Common myeloid progenitor, CD34-positive (primary cell): ENCODE measurements at regions not wholly inside any gene's neighbourhood (a gene's known extent, or its start where the extent isn't known, plus 50 kb on each side); places are given as distances from the start of the nearest gene placed in this dataset.

Source experiments
- CTCF ChIA-PET: fragments of 350-600 bp; sonication (Branson Sonifier 250); formaldehyde crosslinking; loops from one replicate; lab custom pipeline; 2021; ENCODE audit warnings: antibody characterized with exemption; lab: Charles Lee
- POLR2A ChIA-PET: fragments of 350-600 bp; sonication (Branson Sonifier 250); formaldehyde crosslinking; loops from one replicate; lab custom pipeline; 2021; ENCODE audit warnings: antibody characterized with exemption; lab: Charles Lee
- DNase-seq, 3 donors: peaks; one replicate each; pipeline versions ENCODE4 v3.0.0 to v3.0.0-alpha.2; 2013
- H3K27ac ChIP-seq, 2 experiments: 1 replicate in 1 of 2; 2 replicates in 1 of 2; pipeline ENCODE4 v1.7.0; 2013; ENCODE audit warnings: inconsistent platforms in 2 of 2, low read length in 2 of 2, mild to moderate bottlenecking in 2 of 2, low read depth in 1 of 2, moderate library complexity in 1 of 2; ENCODE audit not compliant: severe bottlenecking in 2 of 2, insufficient read depth in 1 of 2, poor library complexity in 1 of 2
- H3K27me3 ChIP-seq, 5 experiments: replicated peaks in 2 of 5; 1 replicate in 3 of 5; 2 replicates in 2 of 5; pipeline versions ENCODE4 v1.6.1 to v1.7.0; 2013; ENCODE audit warnings: low read length in 4 of 5, mild to moderate bottlenecking in 2 of 5, moderate library complexity in 2 of 5, inconsistent platforms in 1 of 5; ENCODE audit not compliant: insufficient read depth in 5 of 5, control insufficient read depth in 4 of 5
- H3K36me3 ChIP-seq, 4 experiments: 1 replicate in 2 of 4; 2 replicates in 2 of 4; pipeline versions ENCODE4 v1.6.1 to v1.7.0; 2013; ENCODE audit warnings: low read length in 3 of 4, control low read depth in 1 of 4, mild to moderate bottlenecking in 1 of 4; ENCODE audit not compliant: control insufficient read depth in 4 of 4, insufficient read depth in 4 of 4
- H3K4me1 ChIP-seq, 4 experiments: 1 replicate in 3 of 4; 2 replicates in 1 of 4; pipeline versions ENCODE4 v1.6.1 to v1.7.1; 2013; ENCODE audit warnings: low read length in 3 of 4, mild to moderate bottlenecking in 3 of 4, control low read depth in 1 of 4, inconsistent platforms in 1 of 4, moderate library complexity in 1 of 4; ENCODE audit not compliant: control insufficient read depth in 4 of 4, insufficient read depth in 4 of 4; ENCODE audit errors: control extremely low read depth in 1 of 4
- H3K4me3 ChIP-seq, 7 experiments: 1 replicate in 4 of 7; 2 replicates in 3 of 7; pipeline versions ENCODE4 v1.5.1 to v1.7.0; 2013; ENCODE audit warnings: mild to moderate bottlenecking in 7 of 7, low read length in 6 of 7, moderate library complexity in 6 of 7, inconsistent platforms in 2 of 7, low read depth in 2 of 7, control low read depth in 1 of 7; ENCODE audit not compliant: insufficient read depth in 4 of 7, control insufficient read depth in 1 of 7; ENCODE audit errors: extremely low read depth in 1 of 7
- H3K9me3 ChIP-seq, 5 experiments: 1 replicate in 4 of 5; 2 replicates in 1 of 5; pipeline versions ENCODE4 v1.6.1 to v1.7.1; 2013; ENCODE audit warnings: low read length in 4 of 5, mild to moderate bottlenecking in 2 of 5, inconsistent platforms in 1 of 5, low read depth in 1 of 5, moderate library complexity in 1 of 5; ENCODE audit not compliant: control insufficient read depth in 4 of 5, insufficient read depth in 2 of 5; ENCODE audit errors: control extremely low read depth in 1 of 5
- WGBS: methylation state at CpG from one replicate; pipeline ENCODE4 v1.1.5; 2013; ENCODE audit not compliant: insufficient coverage; 5-methylcytosine and 5-hydroxymethylcytosine counted together

DNA sequence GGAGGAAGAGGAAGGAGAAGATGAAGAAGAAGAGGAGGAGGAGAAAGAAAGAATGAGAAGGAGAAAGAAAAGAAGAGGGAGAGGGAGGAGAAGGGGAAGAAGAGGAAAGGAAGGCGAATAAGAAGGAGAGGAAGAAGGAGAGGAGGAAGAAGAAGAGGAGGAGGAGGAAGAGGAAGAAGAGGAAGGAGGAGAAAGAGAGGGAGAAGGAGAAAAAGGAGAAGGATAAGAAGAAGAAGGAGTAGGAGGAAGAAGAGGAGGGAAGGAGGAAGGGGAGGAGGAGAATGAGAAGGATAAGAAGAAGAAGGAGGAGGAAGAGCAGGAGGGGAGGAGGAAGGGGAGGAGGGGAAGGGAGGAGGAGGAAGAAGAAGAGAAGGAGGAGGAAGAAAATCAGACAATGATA, 149.2 kb upstream of the LYZL2 start:
- ChIA-PET POLR2A (no interaction called here), CTCF (no interaction called here)
- Histone ChIP-seq H3K27me3 (peaks cover 0 to 6% (median 0%) of the 10 kb centered on the region in 5 experiments), H3K36me3 (no peaks in the 10 kb centered on the region), H3K4me3 (no peak overlapping the region), H3K4me1 (peaks cover 0 to 24% (median 17%) of the 10 kb centered on the region in 4 experiments), H3K9me3 (peaks cover 0 to 3% (median 0%) of the 10 kb centered on the region in 5 experiments), H3K27ac (no peak overlapping the region)
- DNase-seq: no peak
- WGBS: 4% methylated on average over 1 of the region's 1 CpG

DNA sequence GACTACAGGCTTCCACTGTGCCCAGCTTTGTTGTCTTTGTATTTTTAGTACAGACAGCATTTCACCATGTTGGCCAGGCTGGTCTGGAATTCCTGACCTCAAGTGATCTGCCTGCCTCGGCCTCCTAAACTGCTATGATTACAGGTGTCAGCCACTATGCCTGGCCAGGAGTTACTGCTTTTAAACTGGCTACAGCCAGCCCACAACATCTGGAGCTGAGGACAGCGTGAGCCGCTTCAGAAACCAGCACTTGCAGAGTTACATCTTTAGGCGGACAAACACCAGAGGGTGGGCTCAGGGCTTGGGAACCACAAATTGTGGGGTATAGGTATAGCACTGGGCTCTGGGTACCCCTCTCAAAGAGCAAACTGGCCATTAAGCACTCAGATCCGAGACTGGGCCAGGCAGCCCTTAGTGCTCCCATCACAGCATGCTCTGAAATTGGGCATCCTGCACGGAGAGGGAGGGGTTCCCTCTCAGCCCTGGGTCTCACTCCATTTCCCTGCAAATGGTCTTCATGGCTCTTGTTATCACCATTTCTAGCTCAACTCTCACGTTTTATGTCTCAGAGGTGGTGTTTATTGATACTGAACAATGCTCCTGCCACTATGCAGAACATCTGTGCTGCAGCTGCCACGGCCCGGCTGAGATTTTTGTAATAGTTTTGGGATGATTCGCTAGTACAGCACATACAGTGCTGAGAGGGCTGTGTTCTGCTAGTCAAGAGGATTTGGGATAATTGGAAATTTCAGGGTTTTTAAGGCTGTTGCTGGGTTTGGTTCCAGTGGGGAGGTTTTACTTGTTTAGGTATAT, 146.4 kb upstream of the LYZL2 start:
- H3K9me3 ChIP-seq: peaks cover under 1 to 8% (median 4%) of the 10 kb centered on the region in 5 experiments
- H3K27ac ChIP-seq: no peak overlapping the region
- WGBS: 82% methylated on average over 7 of the region's 10 CpGs
- H3K4me3 ChIP-seq: no peak overlapping the region
- DNase-seq: no peak
- POLR2A ChIA-PET: no interaction called here
- CTCF ChIA-PET: interaction anchor here (2.5 kb wide), 1 partner anchor 23 kb away, joined by 11 read pairs; no protein-coding TSS in a partner anchor
- no peaks in the 10 kb centered on the region for H3K36me3 ChIP-seq
- no peaks in the 10 kb centered on the region for H3K4me1 ChIP-seq
- peaks cover 0 to 6% (median 0%) of the 10 kb centered on the region in 5 experiments for H3K27me3 ChIP-seq

- H3K4me3 ChIP-seq: no peak overlapping the region
- no peaks in the 10 kb centered on the region for H3K36me3 ChIP-seq
- H3K9me3 ChIP-seq: peaks cover 7 to 25% (median 15%) of the 10 kb centered on the region in 5 experiments
- H3K4me1 ChIP-seq: no peaks in the 10 kb centered on the region
- POLR2A ChIA-PET: no interaction called here
- no peak for DNase-seq
- H3K27me3 ChIP-seq: peaks cover 0 to 2% (median 0%) of the 10 kb centered on the region in 5 experiments
- WGBS: 99% methylated on average over 10 of the region's 10 CpGs
- H3K27ac ChIP-seq: no peak overlapping the region
- CTCF ChIA-PET: interaction anchor here (1.2 kb wide), 2 partner anchors 9 to 22 kb away, joined by 3 to 5 read pairs; no protein-coding TSS in a partner anchor
Observed at GRCh38 chr10:30774261-30774660, 144.7 kb upstream of the LYZL2 start.

GRCh38 chr10:30773501-30773900, 143.9 kb upstream of the LYZL2 start:
- no peak overlapping the region for H3K27ac ChIP-seq
- CTCF ChIA-PET: interaction anchor here (1.2 kb wide), 1 partner anchor 22 kb away, joined by 3 read pairs; no protein-coding TSS in a partner anchor
- H3K9me3 ChIP-seq: peaks cover 7 to 25% (median 15%) of the 10 kb centered on the region in 5 experiments
- H3K4me1 ChIP-seq: no peaks in the 10 kb centered on the region
- H3K36me3 ChIP-seq: no peaks in the 10 kb centered on the region
- no CpG with 5 or more reads among the region's 1 CpG for WGBS
- POLR2A ChIA-PET: no interaction called here
- DNase-seq: no peak
- H3K4me3 ChIP-seq: no peak overlapping the region
- H3K27me3 ChIP-seq: no peaks in the 10 kb centered on the region

DNA sequence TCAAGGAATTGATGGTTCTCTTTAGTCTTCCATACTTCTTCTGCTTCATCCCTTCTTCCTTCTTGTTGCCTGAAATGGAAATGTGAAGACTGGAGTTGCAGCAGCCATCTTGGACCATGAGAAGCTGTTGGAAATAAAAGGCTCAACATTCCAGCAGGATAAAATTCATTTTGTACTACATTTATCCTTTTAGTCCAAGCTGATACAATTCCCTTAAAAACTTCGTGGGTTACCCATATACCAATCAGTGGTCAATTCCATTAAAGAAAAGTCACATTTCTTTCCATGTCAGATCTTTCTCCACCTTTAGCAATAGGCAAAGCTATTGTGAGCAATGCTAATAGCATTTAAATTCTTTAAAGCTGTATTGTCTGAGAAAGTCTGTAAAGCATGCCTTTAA, 141.3 kb upstream of the LYZL2 start:
- ChIA-PET POLR2A (no interaction called here), CTCF (interaction anchor here (0.8 to 1.5 kb wide), 7 partner anchors 10 to 655 kb away, joined by 3 to 9 read pairs (median 3); no protein-coding TSS in a partner anchor)
- 83% methylated on average over 1 of the region's 1 CpG for WGBS

GRCh38 chr10:30770229-30770628, 140.7 kb upstream of the LYZL2 start:
- Histone ChIP-seq H3K27ac (no peak overlapping the region), H3K36me3 (no peaks in the 10 kb centered on the region), H3K27me3 (no peaks in the 10 kb centered on the region), H3K4me3 (no peak overlapping the region), H3K9me3 (peaks cover 7 to 22% (median 15%) of the 10 kb centered on the region in 5 experiments), H3K4me1 (peaks cover 0 to 10% (median 3%) of the 10 kb centered on the region in 4 experiments)
- no peak for DNase-seq
- ChIA-PET POLR2A (no interaction called here), CTCF (interaction anchor here (0.8 to 1.5 kb wide), 6 partner anchors 15 to 656 kb away, joined by 3 to 6 read pairs (median 3); no protein-coding TSS in a partner anchor)
- 100% methylated on average over 1 of the region's 2 CpGs for WGBS

More for the DNA sequence above, 141.3 kb upstream of the LYZL2 start:
- Histone ChIP-seq H3K9me3 (peaks cover 7 to 22% (median 15%) of the 10 kb centered on the region in 5 experiments), H3K27me3 (no peaks in the 10 kb centered on the region), H3K4me1 (peaks cover 0 to 4% (median under 1%) of the 10 kb centered on the region in 4 experiments), H3K36me3 (no peaks in the 10 kb centered on the region), H3K4me3 (no peak overlapping the region), H3K27ac (no peak overlapping the region)
- no peak for DNase-seq

DNA sequence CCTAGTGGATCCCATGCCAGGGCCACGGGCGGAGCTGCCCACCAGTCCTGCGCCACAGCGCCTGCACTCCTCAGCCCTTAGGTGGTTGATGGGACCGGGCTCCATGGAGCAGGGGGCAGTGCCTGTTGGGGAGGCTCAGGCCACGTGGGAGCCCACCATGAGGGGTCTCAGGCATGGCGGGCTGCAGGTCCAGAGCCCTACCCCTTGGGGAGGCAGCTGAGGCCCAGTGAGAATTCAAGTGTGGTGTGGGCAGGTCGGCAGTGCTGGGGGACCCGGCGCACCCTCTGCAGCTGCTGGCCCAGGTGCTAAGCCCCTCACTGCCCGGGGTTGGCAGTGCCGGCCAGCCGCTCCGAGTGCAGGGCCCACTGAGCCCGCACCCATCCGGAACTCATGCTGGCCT, 139.8 kb upstream of the LYZL2 start:
- Histone ChIP-seq H3K27ac (no peak overlapping the region), H3K36me3 (no peaks in the 10 kb centered on the region), H3K4me3 (no peak overlapping the region), H3K4me1 (peaks cover 0 to 14% (median 7%) of the 10 kb centered on the region in 4 experiments), H3K27me3 (no peaks in the 10 kb centered on the region), H3K9me3 (peaks cover 7 to 22% (median 15%) of the 10 kb centered on the region in 5 experiments)
- CTCF ChIA-PET: interaction anchor here (1.0 kb wide), 1 partner anchor 11 kb away, joined by 3 read pairs; no protein-coding TSS in a partner anchor
- POLR2A ChIA-PET: no interaction called here
- WGBS: 91% methylated on average over 12 of the region's 16 CpGs
- DNase-seq: no peak
